ENCODE measurements at regions not wholly inside any gene's neighbourhood (a gene's known extent, or its start where the extent isn't known, plus 50 kb on each side); places are given as distances from the start of the nearest gene placed in this dataset.

DNA sequence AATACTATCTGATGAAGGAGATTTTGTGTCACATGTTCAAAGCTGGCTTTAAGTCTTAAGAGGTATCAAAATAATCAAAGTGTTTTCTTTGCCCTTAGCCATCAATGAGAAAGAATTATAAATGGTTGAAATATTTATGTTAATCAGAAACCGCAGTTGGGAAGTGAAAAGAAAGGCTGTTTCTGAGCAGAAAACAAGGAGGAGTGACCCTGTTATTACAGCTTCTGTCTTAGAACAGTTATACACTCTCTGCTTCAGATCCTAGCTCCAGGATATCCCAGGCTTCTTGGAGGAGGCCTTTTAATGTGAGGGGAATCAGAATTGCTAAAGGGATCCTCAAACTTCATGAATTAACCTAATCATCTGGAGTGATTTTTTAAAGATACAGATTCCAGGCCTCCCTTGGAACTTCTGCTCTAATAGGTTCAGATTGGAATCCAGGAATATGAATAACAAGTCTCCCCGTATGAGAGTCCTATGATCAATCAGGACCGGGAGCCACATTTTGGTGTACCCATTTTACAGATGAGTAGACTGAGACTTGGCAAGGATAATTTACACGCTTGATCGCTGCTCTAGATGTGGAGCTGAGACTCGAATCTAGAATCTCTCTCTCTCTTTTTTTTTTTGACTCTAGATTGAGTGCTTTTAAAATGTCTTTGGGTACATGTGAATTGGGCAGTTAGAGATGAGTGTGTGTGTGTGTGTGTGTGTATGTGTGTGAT, 50.8 kb upstream of the JAG1 start:
- no peaks in the 10 kb centered on the region for H3K36me3 ChIP-seq (ENCODE audit: control insufficient read depth, insufficient read depth, low read length)
- no peak overlapping the region for H3K4me3 ChIP-seq (ENCODE audit: low read depth, low read length)
- H3K9me3 ChIP-seq (ENCODE audit: control insufficient read depth, insufficient read depth, low read length): no peaks in the 10 kb centered on the region
- no peak overlapping the region for H3K27ac ChIP-seq (ENCODE audit: low read depth, low read length)
- no peaks in the 10 kb centered on the region for H3K27me3 ChIP-seq (ENCODE audit: control insufficient read depth, insufficient read depth, low read length)
- no peaks in the 10 kb centered on the region for H3K4me1 ChIP-seq (ENCODE audit: control insufficient read depth, insufficient read depth, low read length)
- no peak for DNase-seq (ENCODE audit: low read depth in 4 of 6, low spot score in 6 of 6)
- WGBS (ENCODE audit: insufficient coverage): 100% methylated on average over 2 of the region's 6 CpGs

DNA sequence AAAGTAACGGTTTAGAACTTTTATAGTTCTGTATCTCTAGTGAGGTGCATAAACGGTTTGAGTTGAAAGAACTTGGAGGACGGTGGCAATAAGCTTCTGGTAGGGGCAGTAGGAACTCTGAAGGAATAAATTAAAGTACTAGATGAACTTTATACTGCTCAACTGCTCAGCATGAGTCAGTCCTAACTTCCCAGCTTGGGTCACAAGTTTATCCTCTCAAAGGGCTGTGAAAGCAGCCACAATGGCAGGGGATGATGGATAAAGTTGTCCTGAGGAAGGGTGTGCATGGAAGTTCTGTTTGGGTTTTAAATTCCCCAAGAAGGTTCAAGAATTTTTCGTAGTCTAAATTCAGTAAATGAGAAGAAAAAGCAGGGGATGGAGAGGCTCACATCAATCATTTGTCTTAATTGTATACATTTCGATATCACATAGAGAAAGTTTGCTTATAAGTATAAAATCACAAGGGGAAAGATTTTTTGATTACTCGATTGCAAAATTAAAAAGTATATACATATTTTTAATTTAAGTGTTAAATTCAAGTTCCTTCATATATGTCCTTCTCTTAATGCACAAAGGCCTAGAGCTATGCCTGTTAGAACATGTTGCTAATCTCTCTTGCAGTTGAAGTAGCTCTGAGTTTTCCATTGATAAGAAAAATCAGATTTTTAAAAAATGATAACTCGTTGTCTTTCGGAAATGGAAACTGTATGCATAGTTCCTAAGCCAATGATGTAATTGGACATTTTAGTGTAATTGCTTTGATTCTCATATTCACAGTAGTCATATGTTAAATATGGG, 55.3 kb upstream of the JAG1 start:
- no peak overlapping the region for H3K4me3 ChIP-seq (ENCODE audit: low read depth, low read length)
- no peaks in the 10 kb centered on the region for H3K36me3 ChIP-seq (ENCODE audit: control insufficient read depth, insufficient read depth, low read length)
- 54% methylated on average over 3 of the region's 8 CpGs for WGBS (ENCODE audit: insufficient coverage)
- H3K9me3 ChIP-seq (ENCODE audit: control insufficient read depth, insufficient read depth, low read length): no peaks in the 10 kb centered on the region
- no peak for DNase-seq (ENCODE audit: low read depth in 4 of 6, low spot score in 6 of 6)
- H3K27ac ChIP-seq (ENCODE audit: low read depth, low read length): no peak overlapping the region
- no peaks in the 10 kb centered on the region for H3K4me1 ChIP-seq (ENCODE audit: control insufficient read depth, insufficient read depth, low read length)
- H3K27me3 ChIP-seq (ENCODE audit: control insufficient read depth, insufficient read depth, low read length): no peaks in the 10 kb centered on the region

DNA sequence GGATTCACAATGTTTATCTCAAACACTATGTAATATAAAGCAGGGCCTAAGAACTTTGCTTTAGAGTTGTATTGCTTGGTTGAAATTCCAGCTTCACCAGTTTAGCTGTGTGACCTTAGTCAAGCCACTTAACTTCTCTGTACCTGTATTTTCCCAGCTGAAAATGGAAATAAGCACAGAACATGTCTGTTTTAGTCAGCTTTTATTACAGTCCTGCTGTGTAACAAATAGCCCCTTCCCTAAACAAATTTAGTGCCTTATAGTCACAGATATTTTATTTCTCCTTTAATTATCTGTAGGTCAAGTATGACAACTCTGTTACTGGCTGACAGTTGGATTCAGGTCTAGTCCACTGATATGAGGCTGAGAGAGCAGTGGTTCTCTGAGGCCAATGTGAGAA, 56.0 kb upstream of the JAG1 start:
- H3K36me3 ChIP-seq (ENCODE audit: control insufficient read depth, insufficient read depth, low read length): no peaks in the 10 kb centered on the region
- DNase-seq (ENCODE audit: low read depth in 4 of 6, low spot score in 6 of 6): no peak

DNA sequence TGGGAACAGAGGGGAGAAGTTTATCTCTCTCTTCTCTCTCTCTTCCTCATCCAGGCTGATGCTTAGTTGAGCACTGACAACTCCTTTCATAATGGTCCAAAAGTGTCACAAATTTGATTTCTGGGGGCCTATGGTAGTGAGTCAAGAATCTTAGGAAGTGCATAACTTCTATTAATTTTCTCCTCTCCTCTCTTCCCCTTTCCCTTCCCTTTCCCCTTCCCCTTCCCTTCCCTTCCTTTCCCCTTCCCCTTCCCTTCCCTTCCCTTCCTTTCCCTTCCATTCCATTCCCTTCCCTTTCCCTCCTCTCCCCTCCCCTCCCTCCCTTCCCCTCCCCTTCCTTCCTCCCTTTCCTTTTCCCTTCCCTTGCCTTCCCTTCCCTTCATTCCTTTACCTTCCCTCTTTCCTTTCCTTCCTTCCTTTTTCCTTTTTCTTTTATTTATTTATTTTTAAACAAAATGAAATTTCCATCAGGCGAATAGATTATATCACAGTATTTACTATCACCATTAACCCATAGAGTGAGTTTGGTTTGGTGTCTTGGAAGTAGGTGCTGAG, 56.9 kb upstream of the JAG1 start:
- no peaks in the 10 kb centered on the region for H3K9me3 ChIP-seq (ENCODE audit: control insufficient read depth, insufficient read depth, low read length)
- H3K4me1 ChIP-seq (ENCODE audit: control insufficient read depth, insufficient read depth, low read length): no peaks in the 10 kb centered on the region
- no peak overlapping the region for H3K27ac ChIP-seq (ENCODE audit: low read depth, low read length)
- WGBS (ENCODE audit: insufficient coverage): no CpG with 5 or more reads among the region's 1 CpG
- no peak for DNase-seq (ENCODE audit: low read depth in 4 of 6, low spot score in 6 of 6)
- no peak overlapping the region for H3K4me3 ChIP-seq (ENCODE audit: low read depth, low read length)
- H3K36me3 ChIP-seq (ENCODE audit: control insufficient read depth, insufficient read depth, low read length): no peaks in the 10 kb centered on the region
- H3K27me3 ChIP-seq (ENCODE audit: control insufficient read depth, insufficient read depth, low read length): no peaks in the 10 kb centered on the region

More for the DNA sequence above, 56.0 kb upstream of the JAG1 start:
- no peaks in the 10 kb centered on the region for H3K27me3 ChIP-seq (ENCODE audit: control insufficient read depth, insufficient read depth, low read length)
- no peak overlapping the region for H3K4me3 ChIP-seq (ENCODE audit: low read depth, low read length)
- H3K9me3 ChIP-seq (ENCODE audit: control insufficient read depth, insufficient read depth, low read length): no peaks in the 10 kb centered on the region
- H3K4me1 ChIP-seq (ENCODE audit: control insufficient read depth, insufficient read depth, low read length): no peaks in the 10 kb centered on the region
- H3K27ac ChIP-seq (ENCODE audit: low read depth, low read length): no peak overlapping the region

DNA sequence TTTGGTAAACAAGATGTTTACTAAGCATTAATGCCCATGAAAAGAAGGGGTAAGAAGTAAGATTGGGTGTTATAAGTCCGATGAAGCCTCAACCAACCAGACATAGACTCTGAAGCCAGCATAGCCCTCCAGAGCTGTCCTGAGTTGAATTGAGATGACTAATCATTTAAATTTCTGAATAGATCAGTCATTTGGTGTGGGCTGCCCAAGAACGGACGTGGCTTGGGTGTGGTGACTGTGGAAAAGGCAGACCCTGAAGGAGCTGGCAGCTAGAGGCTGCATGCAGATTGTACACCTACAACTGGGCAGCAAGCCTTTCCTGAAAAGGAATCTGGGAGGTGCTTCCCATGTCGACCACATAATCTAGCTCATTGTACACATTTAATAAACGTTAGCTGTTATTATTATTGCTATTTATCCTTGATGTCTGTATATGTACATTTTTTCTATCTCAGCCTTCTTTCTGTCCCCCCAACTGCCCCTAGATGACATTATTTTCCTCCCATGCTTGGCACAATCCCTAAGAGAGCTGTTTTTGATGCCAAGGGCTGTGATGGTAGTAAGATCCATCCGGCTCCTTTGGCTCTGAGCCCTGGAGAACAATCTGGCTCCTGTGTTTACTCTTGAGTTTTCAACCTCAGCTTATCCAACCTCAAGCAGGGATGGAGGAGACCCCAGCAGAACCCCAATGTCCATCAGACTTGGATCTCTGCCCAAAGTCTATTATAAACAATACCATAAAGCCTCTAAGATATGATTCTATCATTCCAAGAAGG, 57.6 kb upstream of the JAG1 start:
- H3K27me3 ChIP-seq (ENCODE audit: control insufficient read depth, insufficient read depth, low read length): no peaks in the 10 kb centered on the region
- WGBS (ENCODE audit: insufficient coverage): 100% methylated on average over 2 of the region's 6 CpGs
- H3K36me3 ChIP-seq (ENCODE audit: control insufficient read depth, insufficient read depth, low read length): no peaks in the 10 kb centered on the region
- DNase-seq (ENCODE audit: low read depth in 4 of 6, low spot score in 6 of 6): peak in 1 of 6 donors; percentile 65
- no peak overlapping the region for H3K4me3 ChIP-seq (ENCODE audit: low read depth, low read length)
- no peaks in the 10 kb centered on the region for H3K9me3 ChIP-seq (ENCODE audit: control insufficient read depth, insufficient read depth, low read length)
- no peaks in the 10 kb centered on the region for H3K4me1 ChIP-seq (ENCODE audit: control insufficient read depth, insufficient read depth, low read length)
- H3K27ac ChIP-seq (ENCODE audit: low read depth, low read length): no peak overlapping the region

DNA sequence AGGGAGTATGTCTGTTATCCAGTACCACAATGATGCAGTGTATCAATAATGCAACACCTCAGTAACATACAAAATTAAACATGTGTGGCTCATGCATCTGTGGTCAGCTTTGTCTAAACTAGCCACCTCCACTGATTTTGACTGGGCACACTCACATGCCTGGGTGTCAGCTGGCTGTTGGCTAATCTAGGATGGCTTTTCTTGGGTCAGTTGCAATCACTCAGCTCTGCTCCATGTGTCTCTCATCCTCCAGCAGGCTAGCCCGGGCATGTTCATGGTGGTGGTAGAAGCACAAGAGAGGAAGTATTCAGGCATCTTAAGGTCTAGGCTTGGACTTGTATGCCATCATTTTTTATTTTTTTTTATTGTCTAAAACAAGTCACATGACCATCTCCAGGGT, 59.3 kb upstream of the JAG1 start:
- Histone ChIP-seq H3K4me3 (ENCODE audit: low read depth, low read length) (no peak overlapping the region), H3K27ac (ENCODE audit: low read depth, low read length) (no peak overlapping the region), H3K9me3 (ENCODE audit: control insufficient read depth, insufficient read depth, low read length) (no peaks in the 10 kb centered on the region), H3K27me3 (ENCODE audit: control insufficient read depth, insufficient read depth, low read length) (no peaks in the 10 kb centered on the region), H3K4me1 (ENCODE audit: control insufficient read depth, insufficient read depth, low read length) (no peaks in the 10 kb centered on the region), H3K36me3 (ENCODE audit: control insufficient read depth, insufficient read depth, low read length) (no peaks in the 10 kb centered on the region)
- no CpG with 5 or more reads among the region's 1 CpG for WGBS (ENCODE audit: insufficient coverage)
- DNase-seq (ENCODE audit: low read depth in 4 of 6, low spot score in 6 of 6): no peak

DNA sequence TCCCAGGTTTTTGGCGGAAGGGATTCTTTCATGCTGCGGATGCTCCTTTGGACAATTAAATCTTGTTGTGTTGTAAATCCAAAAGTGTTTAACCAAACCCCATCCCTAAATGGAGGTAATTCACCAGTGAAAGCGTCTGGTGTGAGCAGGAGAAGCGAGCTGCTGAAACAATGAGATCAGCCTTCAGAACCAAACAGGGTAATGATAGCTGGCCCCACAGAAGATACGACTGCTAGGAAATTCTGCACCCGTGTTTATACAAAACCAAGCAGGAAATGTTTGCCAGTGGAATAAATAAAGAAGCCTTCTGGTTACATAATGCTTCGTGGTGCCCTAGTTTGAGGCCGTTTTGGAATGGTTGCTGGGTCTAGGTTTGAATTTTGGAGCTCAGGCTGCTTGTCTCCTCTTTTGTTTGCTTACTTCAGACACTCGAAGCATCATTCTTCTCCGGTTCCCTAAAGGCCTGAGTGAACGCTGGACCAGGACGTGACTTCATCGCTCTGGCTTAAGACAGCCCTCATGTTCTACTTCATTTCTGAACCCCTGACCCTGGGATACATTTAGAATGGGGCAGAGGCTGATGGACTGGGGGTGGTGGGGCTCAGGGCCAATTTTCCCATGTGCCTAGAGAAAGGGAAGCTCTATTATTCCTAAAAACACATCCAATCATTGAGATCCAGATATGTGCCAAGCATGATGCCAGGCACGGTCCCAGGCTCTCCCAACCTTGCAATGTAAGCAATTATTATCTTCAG, 61.6 kb upstream of the JAG1 start:
- WGBS (ENCODE audit: insufficient coverage): 83% methylated on average over 6 of the region's 14 CpGs
- no peaks in the 10 kb centered on the region for H3K36me3 ChIP-seq (ENCODE audit: control insufficient read depth, insufficient read depth, low read length)
- no peaks in the 10 kb centered on the region for H3K9me3 ChIP-seq (ENCODE audit: control insufficient read depth, insufficient read depth, low read length)
- H3K4me3 ChIP-seq (ENCODE audit: low read depth, low read length): no peak overlapping the region
- no peak for DNase-seq (ENCODE audit: low read depth in 4 of 6, low spot score in 6 of 6)
- no peaks in the 10 kb centered on the region for H3K27me3 ChIP-seq (ENCODE audit: control insufficient read depth, insufficient read depth, low read length)
- no peaks in the 10 kb centered on the region for H3K4me1 ChIP-seq (ENCODE audit: control insufficient read depth, insufficient read depth, low read length)
- no peak overlapping the region for H3K27ac ChIP-seq (ENCODE audit: low read depth, low read length)

DNA sequence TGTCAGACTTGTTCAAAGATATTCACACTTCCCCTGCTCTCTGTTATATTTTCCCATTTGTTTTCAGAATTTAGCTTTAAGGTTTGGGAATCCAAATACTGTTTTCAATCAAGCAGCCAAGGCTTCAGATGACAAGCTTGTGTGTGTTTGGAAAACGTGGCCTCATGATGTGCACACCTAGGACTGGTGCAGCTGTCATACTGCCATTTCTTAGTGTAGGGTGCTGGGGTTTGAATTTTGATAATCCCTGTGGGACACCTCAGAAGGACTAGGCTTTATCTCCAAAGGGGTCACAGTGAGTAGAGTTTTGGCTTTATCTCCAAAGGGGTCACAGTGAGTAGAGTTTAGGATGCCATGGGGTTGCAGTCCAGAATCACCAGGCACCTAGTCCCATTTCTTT, 65.3 kb upstream of the JAG1 start:
- Histone ChIP-seq H3K36me3 (ENCODE audit: control insufficient read depth, insufficient read depth, low read length) (no peaks in the 10 kb centered on the region), H3K27ac (ENCODE audit: low read depth, low read length) (no peak overlapping the region), H3K9me3 (ENCODE audit: control insufficient read depth, insufficient read depth, low read length) (no peaks in the 10 kb centered on the region), H3K4me3 (ENCODE audit: low read depth, low read length) (no peak overlapping the region), H3K27me3 (ENCODE audit: control insufficient read depth, insufficient read depth, low read length) (no peaks in the 10 kb centered on the region), H3K4me1 (ENCODE audit: control insufficient read depth, insufficient read depth, low read length) (no peaks in the 10 kb centered on the region)
- DNase-seq (ENCODE audit: low read depth in 4 of 6, low spot score in 6 of 6): no peak
- 50% methylated on average over 1 of the region's 1 CpG for WGBS (ENCODE audit: insufficient coverage)

DNA sequence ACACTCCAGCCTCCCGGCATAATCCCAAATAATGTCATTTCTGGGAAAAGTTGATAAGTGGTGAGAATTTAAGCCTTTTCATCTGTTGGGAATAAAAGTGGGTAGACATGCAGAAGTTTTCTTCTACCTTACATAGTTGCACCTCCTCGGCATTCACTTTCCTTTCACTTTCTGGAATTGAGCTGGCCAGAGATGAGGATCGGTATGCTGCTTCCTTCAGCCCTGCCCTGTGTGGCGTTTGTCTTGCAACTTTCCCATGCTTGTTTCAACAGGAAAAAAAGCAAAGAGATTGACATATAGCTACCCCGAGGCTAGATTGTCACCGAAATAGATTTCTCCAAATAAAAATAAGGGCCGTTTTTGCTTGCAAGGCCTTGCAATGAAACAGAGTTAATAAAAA, 65.8 kb upstream of the JAG1 start:
- Histone ChIP-seq H3K9me3 (ENCODE audit: control insufficient read depth, insufficient read depth, low read length) (no peaks in the 10 kb centered on the region), H3K36me3 (ENCODE audit: control insufficient read depth, insufficient read depth, low read length) (no peaks in the 10 kb centered on the region), H3K4me1 (ENCODE audit: control insufficient read depth, insufficient read depth, low read length) (no peaks in the 10 kb centered on the region), H3K27me3 (ENCODE audit: control insufficient read depth, insufficient read depth, low read length) (no peaks in the 10 kb centered on the region), H3K27ac (ENCODE audit: low read depth, low read length) (no peak overlapping the region), H3K4me3 (ENCODE audit: low read depth, low read length) (no peak overlapping the region)
- WGBS (ENCODE audit: insufficient coverage): 100% methylated on average over 1 of the region's 7 CpGs
- no peak for DNase-seq (ENCODE audit: low read depth in 4 of 6, low spot score in 6 of 6)

Data from spinal cord (tissue), 9 donors.